IPS-20b (cell line): ENCODE measurements at regions not wholly inside any gene's neighbourhood (a gene's known extent, or its start where the extent isn't known, plus 50 kb on each side); places are given as distances from the start of the nearest gene placed in this dataset.

Experiments
- H3K27ac ChIP-seq: one replicate; pipeline ENCODE4 v1.5.1; 2013; ENCODE audit warnings: low read length
- H3K27me3 ChIP-seq: 2 replicates; pipeline ENCODE4 v1.6.1; 2013; ENCODE audit warnings: mild to moderate bottlenecking, low read length, inconsistent platforms; ENCODE audit not compliant: insufficient read depth
- H3K36me3 ChIP-seq: 2 replicates; pipeline ENCODE4 v1.6.1; 2013; ENCODE audit warnings: low read depth, mild to moderate bottlenecking, inconsistent platforms, low read length, moderate library complexity; ENCODE audit not compliant: insufficient read depth
- H3K4me1 ChIP-seq: 2 replicates; pipeline ENCODE4 v1.6.1; 2013; ENCODE audit warnings: mild to moderate bottlenecking, control low read depth, inconsistent platforms, low read length, moderate library complexity; ENCODE audit not compliant: insufficient read depth
- H3K4me3 ChIP-seq: 2 replicates; pipeline ENCODE4 v1.5.1; 2013; ENCODE audit warnings: mild to moderate bottlenecking, low read length, inconsistent platforms
- H3K9ac ChIP-seq: 2 replicates; pipeline ENCODE4 v1.6.1; 2013; ENCODE audit warnings: low read depth, mild to moderate bottlenecking, inconsistent platforms, low read length, moderate library complexity
- H3K9me3 ChIP-seq: 2 replicates; pipeline ENCODE4 v1.6.1; 2013; ENCODE audit warnings: mild to moderate bottlenecking, low read depth, low read length, inconsistent platforms; ENCODE audit not compliant: insufficient read depth

- Histone ChIP-seq H3K27me3 (no peaks in the 10 kb centered on the region), H3K4me3 (no peak overlapping the region), H3K9ac (no peak overlapping the region), H3K36me3 (no peaks in the 10 kb centered on the region), H3K27ac (no peak overlapping the region), H3K9me3 (no peaks in the 10 kb centered on the region), H3K4me1 (no peaks in the 10 kb centered on the region)
These were observed 399.8 kb downstream of the TXNL1 start for GRCh38 chr18:56238576-56238975.

- Histone ChIP-seq H3K27ac (no peak overlapping the region), H3K9me3 (no peaks in the 10 kb centered on the region), H3K9ac (no peak overlapping the region), H3K36me3 (no peaks in the 10 kb centered on the region), H3K27me3 (no peaks in the 10 kb centered on the region), H3K4me3 (no peak overlapping the region), H3K4me1 (no peaks in the 10 kb centered on the region)
These were observed 402.8 kb downstream of the TXNL1 start for GRCh38 chr18:56235481-56236013.

GRCh38 chr18:56235071-56235470, 403.3 kb downstream of the TXNL1 start:
- Histone ChIP-seq H3K4me1 (no peaks in the 10 kb centered on the region), H3K9ac (no peak overlapping the region), H3K27me3 (no peaks in the 10 kb centered on the region), H3K36me3 (no peaks in the 10 kb centered on the region), H3K27ac (no peak overlapping the region), H3K9me3 (no peaks in the 10 kb centered on the region), H3K4me3 (no peak overlapping the region)

- H3K27me3 ChIP-seq, result no peaks in the 10 kb centered on the region
- H3K4me1 ChIP-seq, result no peaks in the 10 kb centered on the region
- H3K27ac ChIP-seq, result no peak overlapping the region
- H3K4me3 ChIP-seq, result no peak overlapping the region
- H3K9ac ChIP-seq, result no peak overlapping the region
- no peaks in the 10 kb centered on the region for H3K36me3 ChIP-seq
- H3K9me3 ChIP-seq, result no peaks in the 10 kb centered on the region
These were observed 404.8 kb downstream of the TXNL1 start for GRCh38 chr18:56233595-56233994.

DNA sequence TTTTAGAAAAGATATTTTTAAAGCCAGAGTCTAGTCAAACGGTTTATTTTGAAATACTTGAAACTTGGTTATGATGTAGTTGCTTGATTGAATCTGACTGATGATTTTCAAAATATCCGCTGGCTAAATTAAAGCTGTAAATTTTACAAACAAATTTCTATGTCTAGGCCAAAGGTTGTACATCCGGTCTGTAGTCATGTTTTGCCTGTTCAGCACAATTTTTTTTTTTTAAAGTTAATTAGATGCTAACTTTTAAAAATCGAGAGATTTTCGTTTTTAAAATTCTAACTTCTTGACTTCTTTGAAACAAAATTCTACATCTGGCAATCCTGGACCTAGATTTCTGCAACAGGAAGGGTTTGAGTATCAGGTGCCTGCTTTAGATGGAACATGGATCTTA, 412.4 kb downstream of the TXNL1 start:
- H3K4me1 ChIP-seq, result no peaks in the 10 kb centered on the region
- H3K9ac ChIP-seq, result no peak overlapping the region
- no peaks in the 10 kb centered on the region for H3K9me3 ChIP-seq
- H3K36me3 ChIP-seq, result no peaks in the 10 kb centered on the region
- no peak overlapping the region for H3K27ac ChIP-seq
- no peak overlapping the region for H3K4me3 ChIP-seq
- H3K27me3 ChIP-seq, result no peaks in the 10 kb centered on the region

- Histone ChIP-seq H3K4me1 (no peaks in the 10 kb centered on the region), H3K27me3 (no peaks in the 10 kb centered on the region), H3K9me3 (no peaks in the 10 kb centered on the region), H3K4me3 (no peak overlapping the region), H3K36me3 (no peaks in the 10 kb centered on the region), H3K27ac (no peak overlapping the region), H3K9ac (no peak overlapping the region)
These were observed 413.5 kb downstream of the TXNL1 start for GRCh38 chr18:56224669-56225561.

DNA sequence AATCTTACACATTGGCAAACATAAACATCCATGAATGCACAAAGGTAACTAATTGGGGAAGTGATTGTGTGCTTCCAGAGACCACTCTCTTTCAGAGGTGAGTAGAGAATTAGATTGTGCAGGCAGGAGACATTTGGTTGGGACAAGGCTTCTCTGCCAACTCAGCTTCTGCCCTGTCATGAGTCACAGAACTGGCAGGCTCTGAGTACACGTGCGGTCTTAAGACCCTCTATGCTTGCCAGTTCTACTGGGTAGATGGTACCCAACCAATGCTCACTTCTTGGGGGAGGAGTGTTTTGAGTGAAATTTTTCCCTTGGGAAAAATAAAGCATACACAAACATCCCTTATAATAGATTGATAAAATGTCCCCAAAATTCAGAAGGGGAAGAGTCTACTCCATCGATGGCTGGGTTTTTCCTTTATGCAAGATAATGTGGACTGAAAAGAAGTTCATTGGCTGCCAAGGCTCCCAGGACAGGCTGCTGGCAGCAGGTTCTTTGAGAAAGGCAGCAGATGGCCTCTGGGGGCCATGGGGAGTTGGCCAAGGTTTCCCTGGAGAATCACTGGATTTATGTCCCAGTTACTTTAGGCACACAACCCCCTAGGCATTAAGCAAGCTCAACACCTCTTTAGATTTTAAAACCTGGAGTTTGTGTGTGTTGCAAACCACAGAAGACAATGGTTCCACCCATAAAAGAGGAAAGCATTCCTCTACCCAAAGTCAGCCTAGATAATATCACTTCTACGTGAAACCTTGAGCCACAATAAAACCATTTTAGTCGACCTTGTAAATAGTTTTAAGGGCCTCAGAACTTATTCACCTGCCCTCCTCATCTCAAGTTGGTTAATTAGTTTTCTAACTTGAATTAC, 417.0 kb downstream of the TXNL1 start:
- no peaks in the 10 kb centered on the region for H3K36me3 ChIP-seq
- H3K4me3 ChIP-seq, result no peak overlapping the region
- no peak overlapping the region for H3K27ac ChIP-seq
- no peaks in the 10 kb centered on the region for H3K27me3 ChIP-seq
- no peak overlapping the region for H3K9ac ChIP-seq
- no peaks in the 10 kb centered on the region for H3K4me1 ChIP-seq
- peaks cover 3% of the 10 kb centered on the region; the same call in 1 of the 2 replicates for H3K9me3 ChIP-seq

- Histone ChIP-seq H3K27me3 (no peaks in the 10 kb centered on the region), H3K9me3 (peaks cover 5% of the 10 kb centered on the region; the same call in 1 of the 2 replicates), H3K36me3 (no peaks in the 10 kb centered on the region), H3K4me3 (no peak overlapping the region), H3K27ac (no peak overlapping the region), H3K9ac (no peak overlapping the region), H3K4me1 (no peaks in the 10 kb centered on the region)
These were observed 421.0 kb downstream of the TXNL1 start for GRCh38 chr18:56217406-56217805.

GRCh38 chr18:56214706-56215105, 423.7 kb downstream of the TXNL1 start:
- no peaks in the 10 kb centered on the region for H3K36me3 ChIP-seq
- peaks cover 5% of the 10 kb centered on the region; the same call in 1 of the 2 replicates for H3K9me3 ChIP-seq
- no peak overlapping the region for H3K27ac ChIP-seq
- no peak overlapping the region for H3K9ac ChIP-seq
- H3K4me3 ChIP-seq, result no peak overlapping the region
- peaks cover 3% of the 10 kb centered on the region; the same call in 1 of the 2 replicates for H3K4me1 ChIP-seq
- no peaks in the 10 kb centered on the region for H3K27me3 ChIP-seq

DNA sequence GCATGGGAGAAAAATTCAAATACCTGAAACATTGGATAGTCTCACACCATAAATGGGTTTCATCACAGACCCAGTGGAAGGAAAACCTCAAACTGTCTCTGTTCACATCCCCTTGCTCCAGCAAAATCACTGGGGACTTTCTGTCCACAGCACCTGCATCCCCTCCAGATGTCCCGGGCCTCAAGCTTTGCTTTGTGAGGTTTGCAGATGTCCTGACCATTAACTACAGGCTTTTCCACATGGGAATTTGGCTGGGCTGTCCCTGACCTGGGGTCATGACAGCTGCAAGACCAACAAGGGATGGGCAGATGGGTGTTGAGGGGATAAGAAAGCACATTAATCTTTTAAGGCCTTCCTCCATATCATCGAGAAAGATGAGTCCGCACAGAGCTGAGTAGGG, 427.9 kb downstream of the TXNL1 start:
- no peaks in the 10 kb centered on the region for H3K27me3 ChIP-seq
- H3K9me3 ChIP-seq, result no peaks in the 10 kb centered on the region
- no peak overlapping the region for H3K4me3 ChIP-seq
- H3K4me1 ChIP-seq, result peaks cover 3% of the 10 kb centered on the region; the same call in 1 of the 2 replicates
- no peak overlapping the region for H3K27ac ChIP-seq
- no peaks in the 10 kb centered on the region for H3K36me3 ChIP-seq
- no peak overlapping the region for H3K9ac ChIP-seq

DNA sequence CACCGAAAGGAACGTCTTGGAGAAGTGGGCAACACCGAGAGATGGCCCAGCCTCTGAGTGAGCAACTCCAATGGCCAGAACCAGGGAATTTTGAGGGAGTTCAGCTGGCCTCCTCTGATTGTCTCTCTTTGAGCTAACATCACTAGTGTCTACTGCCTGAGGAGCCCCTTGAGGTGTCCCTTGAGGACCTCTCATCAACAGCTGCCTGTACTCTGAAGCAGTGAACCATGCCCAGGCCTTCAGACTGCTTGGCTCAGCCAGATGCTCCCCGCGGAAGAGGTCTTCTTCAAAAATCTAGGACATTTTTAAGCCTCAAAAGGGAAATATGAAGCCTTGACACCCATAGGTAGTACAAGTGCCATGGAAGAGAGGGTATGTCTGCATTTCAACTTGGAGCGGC, 430.4 kb downstream of the TXNL1 start:
- Histone ChIP-seq H3K27ac (no peak overlapping the region), H3K4me3 (no peak overlapping the region), H3K27me3 (no peaks in the 10 kb centered on the region), H3K9me3 (peaks cover 5% of the 10 kb centered on the region; the same call in 1 of the 2 replicates), H3K9ac (no peak overlapping the region), H3K36me3 (no peaks in the 10 kb centered on the region), H3K4me1 (peaks cover 3% of the 10 kb centered on the region; the same call in 1 of the 2 replicates)
